H1 (cell line): ENCODE measurements at regions not wholly inside any gene's neighbourhood (a gene's known extent, or its start where the extent isn't known, plus 50 kb on each side); places are given as distances from the start of the nearest gene placed in this dataset.

Experiments used
- CTCF ChIA-PET: fragments of 300-600 bp; sonication (Branson Sonifier 250); formaldehyde crosslinking; loops from one replicate; lab custom pipeline; 2021; ENCODE audit not compliant: partially characterized antibody; lab: Charles Lee
- POLR2A ChIA-PET: fragments of 300-600 bp; sonication (Branson Sonifier 250); formaldehyde crosslinking; loops from one replicate; lab custom pipeline; 2021; ENCODE audit warnings: inconsistent platforms; ENCODE audit not compliant: partially characterized antibody; lab: Charles Lee
- DNase-seq, 2 experiments: peaks; one replicate each; pipeline versions ENCODE4 v3.0.0 to v3.0.0-alpha.2; 2010 to 2022; ENCODE audit warnings: low spot score in 2 of 2, low read depth in 1 of 2, mixed read lengths in 1 of 2
- FAIRE-seq: peaks from 2 replicates; lab custom pipeline; 2011; peaks lifted over from hg19 to GRCh38; lab: Jason Lieb, UNC
- H2AFZ ChIP-seq: 2 replicates; pipeline ENCODE4 v1.8.1; 2012; ENCODE audit warnings: low read length, inconsistent platforms
- H2AK5ac ChIP-seq: 2 replicates; pipeline ENCODE4 v1.6.1; 2013; ENCODE audit warnings: low read depth, low read length
- H2BK120ac ChIP-seq: replicated peaks from 2 replicates; pipeline ENCODE3; 2013; ENCODE audit warnings: low read depth, low read length, inconsistent platforms
- H2BK12ac ChIP-seq: 2 replicates; pipeline ENCODE4 v1.6.1; 2013; ENCODE audit warnings: low read depth, low read length
- H2BK15ac ChIP-seq: 2 replicates; pipeline ENCODE4 v1.6.1; 2013; ENCODE audit warnings: low read length
- H2BK20ac ChIP-seq: 2 replicates; pipeline ENCODE4 v1.6.1; 2013; ENCODE audit warnings: low read length
- H2BK5ac ChIP-seq: 2 replicates; pipeline ENCODE4 v1.6.1; 2013; ENCODE audit warnings: low read depth, low read length
- H3K14ac ChIP-seq: 2 replicates; pipeline ENCODE4 v1.6.1; 2013; ENCODE audit warnings: inconsistent platforms; ENCODE audit not compliant: insufficient read length
- H3K18ac ChIP-seq: 2 replicates; pipeline ENCODE4 v1.6.1; 2013; ENCODE audit warnings: low read length; ENCODE audit errors: extremely low read depth
- H3K23ac ChIP-seq: 2 replicates; pipeline ENCODE4 v1.6.1; 2013; ENCODE audit warnings: inconsistent platforms; ENCODE audit not compliant: insufficient read length
- H3K23me2 ChIP-seq: 2 replicates; pipeline ENCODE4 v1.6.1; 2013; ENCODE audit warnings: low read depth, low read length
- H3K27ac ChIP-seq: 2 replicates; pipeline ENCODE4 v1.6.1; 2011; ENCODE audit warnings: low read depth, low read length, inconsistent platforms
- H3K27me3 ChIP-seq, 4 experiments: replicated peaks in 1 of 4; 1 replicate in 1 of 4; 2 replicates in 3 of 4; pipeline versions ENCODE4 v1.6.1 to v1.8.1; 2011 to 2013; ENCODE audit warnings: low read length in 3 of 4, mild to moderate bottlenecking in 3 of 4, inconsistent platforms in 2 of 4, mixed read lengths in 2 of 4, moderate library complexity in 1 of 4; ENCODE audit not compliant: control insufficient read depth in 3 of 4, insufficient read depth in 3 of 4; ENCODE audit errors: extremely low read depth in 1 of 4
- H3K36me3 ChIP-seq, 4 experiments: 2 replicates each; pipeline versions ENCODE4 v1.6.1 to v1.8.1; 2011 to 2013; ENCODE audit warnings: mild to moderate bottlenecking in 4 of 4, low read length in 3 of 4, moderate library complexity in 2 of 4, control low read depth in 1 of 4, inconsistent platforms in 1 of 4; ENCODE audit not compliant: insufficient read depth in 4 of 4, control insufficient read depth in 2 of 4
- H3K4ac ChIP-seq: replicated peaks from 2 replicates; pipeline ENCODE3; 2013; ENCODE audit warnings: low read length, low read depth, mixed read lengths, inconsistent platforms; ENCODE audit not compliant: insufficient read length
- H3K4me1 ChIP-seq, 4 experiments: replicated peaks in 1 of 4; 1 replicate in 1 of 4; 2 replicates in 3 of 4; pipeline versions ENCODE4 v1.6.1 to v1.8.1; 2011 to 2013; ENCODE audit warnings: low read length in 3 of 4, inconsistent platforms in 2 of 4, mixed read lengths in 1 of 4; ENCODE audit not compliant: insufficient read depth in 4 of 4, control insufficient read depth in 3 of 4
- H3K4me2 ChIP-seq, 2 experiments: 2 replicates each; pipeline versions ENCODE4 v1.6.1 to v1.8.1; 2011 to 2013; ENCODE audit warnings: low read depth in 2 of 2, low read length in 2 of 2, control low read depth in 1 of 2, inconsistent platforms in 1 of 2, mild to moderate bottlenecking in 1 of 2; ENCODE audit not compliant: insufficient read depth in 1 of 2
- H3K4me3 ChIP-seq, 4 experiments: fragments of 200-600, 300-600 bp in 1 of 4; sonication (generic), shearing (Covaris generic), sonication (Bioruptor Twin) in 1 of 4; 2 replicates each; pipeline versions ENCODE4 v1.5.1 to v1.8.1; 2011 to 2016; ENCODE audit warnings: low read length in 4 of 4, low read depth in 3 of 4, control low read depth in 2 of 4, inconsistent platforms in 2 of 4, mild to moderate bottlenecking in 2 of 4, mixed read lengths in 1 of 4, moderate library complexity in 1 of 4; ENCODE audit not compliant: insufficient read depth in 2 of 4; ENCODE audit errors: extremely low read depth in 1 of 4
- H3K56ac ChIP-seq: replicated peaks from 2 replicates; pipeline ENCODE3; 2013; ENCODE audit warnings: low read depth, mild to moderate bottlenecking, mixed read lengths, low read length, inconsistent platforms; ENCODE audit not compliant: insufficient read length
- H3K79me1 ChIP-seq: 2 replicates; pipeline ENCODE4 v1.6.1; 2013; ENCODE audit warnings: low read depth, low read length, control low read depth
- H3K79me2 ChIP-seq, 2 experiments: 2 replicates each; pipeline versions ENCODE4 v1.6.1 to v1.8.1; 2012 to 2013; ENCODE audit warnings: low read length in 2 of 2, mild to moderate bottlenecking in 2 of 2, inconsistent platforms in 1 of 2; ENCODE audit not compliant: insufficient read depth in 2 of 2, control insufficient read depth in 1 of 2
- H3K9ac ChIP-seq, 4 experiments: replicated peaks in 1 of 4; 1 replicate in 1 of 4; 2 replicates in 3 of 4; pipeline versions ENCODE4 v1.6.1 to v1.8.1; 2011 to 2013; ENCODE audit warnings: low read depth in 3 of 4, low read length in 3 of 4, control low read depth in 2 of 4, mild to moderate bottlenecking in 2 of 4, moderate library complexity in 2 of 4, inconsistent platforms in 1 of 4; ENCODE audit errors: extremely low read depth in 1 of 4
- H3K9me3 ChIP-seq, 2 experiments: 2 replicates each; pipeline versions ENCODE4 v1.6.1 to v1.8.1; 2012 to 2013; ENCODE audit warnings: mild to moderate bottlenecking in 2 of 2, moderate library complexity in 2 of 2, control low read depth in 1 of 2, inconsistent platforms in 1 of 2, low read depth in 1 of 2, low read length in 1 of 2, mixed read lengths in 1 of 2; ENCODE audit not compliant: insufficient read depth in 2 of 2
- H4K20me1 ChIP-seq, 2 experiments: replicated peaks in 1 of 2; 2 replicates each; pipeline versions ENCODE3 to v1.8.1; 2011 to 2013; ENCODE audit warnings: inconsistent platforms in 2 of 2, low read length in 2 of 2, mild to moderate bottlenecking in 1 of 2; ENCODE audit not compliant: insufficient read depth in 2 of 2, control insufficient read depth in 1 of 2
- H4K5ac ChIP-seq: 2 replicates; pipeline ENCODE4 v1.6.1; 2013; ENCODE audit warnings: low read length, low read depth, mixed read lengths, inconsistent platforms; ENCODE audit not compliant: insufficient read length
- H4K8ac ChIP-seq: 2 replicates; pipeline ENCODE4 v1.8.0; 2013; ENCODE audit warnings: mild to moderate bottlenecking, moderate library complexity, low read length, inconsistent platforms; ENCODE audit not compliant: insufficient read depth; ENCODE audit errors: extremely low read depth
- H4K91ac ChIP-seq: replicated peaks from 2 replicates; pipeline ENCODE3; 2013; ENCODE audit warnings: low read length, mixed read lengths, inconsistent platforms; ENCODE audit not compliant: insufficient read length
- CBX8 ChIP-seq: fragments of 300-800, 300-1000 bp; sonication (generic); IDR thresholded peaks from 2 replicates; pipeline ENCODE4 v1.7.1; 2016; ENCODE audit warnings: low read depth, low read length, borderline replicate concordance
- WGBS, 2 experiments: shearing (Covaris generic) in 1 of 2; methylation state at CpG; one replicate each; pipeline versions ENCODE4 v1.1.6 to v1.1.7; 2013 to 2015; ENCODE audit warnings: low lambda C conversion rate in 2 of 2, mixed read lengths in 2 of 2, inconsistent platforms in 1 of 2, low coverage in 1 of 2, missing lambda C conversion rate in 1 of 2; ENCODE audit not compliant: insufficient replicate concordance in 2 of 2, insufficient coverage in 1 of 2, insufficient read length in 1 of 2; ENCODE audit errors: extremely low coverage in 1 of 2, missing lambda C conversion rate in 1 of 2; 5-methylcytosine and 5-hydroxymethylcytosine counted together

DNA sequence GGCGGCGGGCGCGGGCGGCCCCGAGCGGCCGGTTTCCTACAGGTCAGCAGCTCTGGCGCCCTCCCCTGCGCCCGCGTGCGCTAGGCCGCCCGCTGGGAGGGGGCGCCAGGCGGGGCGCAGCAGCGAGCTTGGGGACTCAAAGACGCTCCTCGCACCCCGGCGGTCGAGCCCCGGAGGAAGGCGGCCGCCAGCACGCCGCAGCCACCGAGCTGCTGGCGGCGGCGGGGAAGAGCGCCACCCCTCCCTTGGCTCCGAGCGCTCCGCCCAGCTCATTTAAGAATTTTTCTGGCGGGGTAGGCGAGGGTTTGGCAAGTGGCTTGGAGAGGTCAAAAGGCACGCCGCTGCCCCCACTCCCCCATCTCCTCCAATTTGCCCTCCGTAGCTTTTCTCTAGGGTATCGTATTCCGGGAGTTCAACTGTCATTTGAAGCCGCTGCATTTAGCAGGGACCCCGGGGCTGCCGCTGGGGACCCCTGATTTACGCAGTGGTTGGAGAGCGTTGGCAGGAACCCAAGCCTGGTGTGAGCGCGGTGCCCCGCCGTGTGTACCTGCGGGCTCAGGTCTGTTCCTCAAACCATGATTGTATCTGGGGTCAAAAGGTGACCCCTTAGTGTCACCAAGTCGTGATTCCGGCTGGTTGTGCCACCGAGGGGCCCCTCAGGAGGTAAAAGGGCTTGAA lies 59.5 kb upstream of the GSE1 start:
- WGBS, 2 experiments: 0% methylated on average over 24 of the region's 57 CpGs; no CpG with 5 or more reads in 1 of the 2 experiments
- ChIA-PET CTCF (interaction anchor here (0.5 to 7.3 kb wide), 30 partner anchors 11 to 265 kb away, joined by 3 to 76 read pairs (median 6); no protein-coding TSS in a partner anchor), POLR2A (interaction anchor here (0.6 to 4.3 kb wide), 16 partner anchors 10 to 212 kb away, joined by 3 to 29 read pairs (median 5); partner anchors contain the start of gene GSE1)
- DNase-seq (peak in 1 of 2 experiments; percentile 80), FAIRE-seq (no peak)
- Histone ChIP-seq H3K56ac (no peak overlapping the region), H2BK5ac (no peak overlapping the region), H4K5ac (no peak overlapping the region), H3K9ac (peak overlapping the region; percentile 16 to 44 (median 37); a peak in 4 of 7 replicates), H3K79me2 (no peaks in the 10 kb centered on the region), H3K4me2 (peak overlapping the region; percentile 95 to 96), H3K27me3 (no peaks in the 10 kb centered on the region; a peak in 2 of 7 replicates), H3K4me3 (peak overlapping the region; percentile 54 to 98 (median 61)), H4K20me1 (no peaks in the 10 kb centered on the region), H4K8ac (peak overlapping the region; percentile 86), H3K14ac (no peak overlapping the region), H2BK12ac (no peak overlapping the region; the same call in 1 of the 2 replicates), H2BK120ac (peak overlapping the region; percentile 47), H3K18ac (peak overlapping the region; percentile 78; the same call in 1 of the 2 replicates), H3K36me3 (no peaks in the 10 kb centered on the region), H3K9me3 (no peaks in the 10 kb centered on the region), H3K4me1 (peaks cover 0 to 21% (median 18%) of the 10 kb centered on the region in 4 experiments; a peak in 6 of 7 replicates), H2BK15ac (no peak overlapping the region), H2BK20ac (0 out of 2 replicates have a peak overlapping the region, but pooled peaks have one; percentile 48), H4K91ac (no peak overlapping the region), H3K27ac (no peak overlapping the region), H3K79me1 (no peaks in the 10 kb centered on the region; the same call in 1 of the 2 replicates), H2AFZ (no peak overlapping the region), H3K23ac (no peak overlapping the region), H3K4ac (peak overlapping the region; percentile 21), H3K23me2 (peaks cover 29% of the 10 kb centered on the region), H2AK5ac (no peak overlapping the region)
- no peak for TF ChIP-seq CBX8
